SH-SY5Y (cell line): ENCODE measurements at regions not wholly inside any gene's neighbourhood (a gene's known extent, or its start where the extent isn't known, plus 50 kb on each side); places are given as distances from the start of the nearest gene placed in this dataset.

Experiments used
- GATA2 ChIP-seq: IDR thresholded peaks from 2 replicates; pipeline ENCODE4 v1.6.1; 2011; ENCODE audit warnings: mild to moderate bottlenecking, low read depth, low read length
- GATA3 ChIP-seq: IDR thresholded peaks from 2 replicates; pipeline ENCODE4 v1.6.1; 2011; ENCODE audit warnings: low read depth, mild to moderate bottlenecking, low read length, moderate library complexity

DNA sequence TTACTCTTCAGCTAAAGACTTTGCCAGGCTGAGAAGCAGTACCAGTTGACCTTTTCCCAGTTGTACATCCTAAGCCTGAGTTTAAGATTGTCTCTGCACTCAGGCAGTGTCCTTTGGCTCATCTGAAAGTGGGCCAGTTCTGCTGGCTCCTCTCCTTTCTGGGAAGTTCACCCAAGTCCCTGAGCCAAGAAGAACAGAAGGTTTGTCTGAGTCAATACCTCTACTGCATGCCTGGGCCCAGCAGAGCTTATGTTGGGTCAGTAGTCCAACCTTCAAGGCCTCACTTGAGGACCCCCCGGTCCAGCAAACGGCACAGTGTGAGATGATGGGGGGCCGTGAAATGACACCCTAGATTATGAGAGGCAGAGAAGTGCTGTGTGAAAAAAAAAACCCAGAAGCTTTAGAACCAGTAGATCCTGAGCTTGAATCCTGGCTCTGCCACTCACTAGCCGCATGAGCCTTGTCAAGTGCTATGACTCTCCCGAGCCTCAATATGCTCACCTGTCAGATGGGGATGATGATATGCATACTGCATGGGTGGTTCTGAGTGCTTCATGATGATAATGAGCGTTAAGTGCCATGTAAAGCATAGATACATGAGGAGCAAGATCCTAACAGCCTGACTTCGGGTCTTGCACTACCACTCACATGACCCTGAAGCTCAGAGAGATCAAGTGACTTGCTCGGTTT is 156.0 kb downstream of the MACROH2A1 start:
- TF ChIP-seq GATA2 (no peak), GATA3 (no peak)
